H1 (cell line): ENCODE measurements at regions not wholly inside any gene's neighbourhood (a gene's known extent, or its start where the extent isn't known, plus 50 kb on each side); places are given as distances from the start of the nearest gene placed in this dataset.

Experiments
- ATF3 ChIP-seq: IDR thresholded peaks from 2 replicates; pipeline ENCODE4 v1.6.1; 2011; ENCODE audit warnings: low read depth, mild to moderate bottlenecking, low read length; ENCODE audit not compliant: insufficient read depth
- BRCA1 ChIP-seq: IDR thresholded peaks from 2 replicates; pipeline ENCODE4 v1.6.1; 2012; ENCODE audit warnings: low read depth, low read length, improper control_type of control experiment
- CHD7 ChIP-seq: fragments of 300-600 bp; sonication (generic); IDR thresholded peaks from 2 replicates; pipeline ENCODE4 v1.7.1; 2012; ENCODE audit warnings: low read length, moderate library complexity, mild to moderate bottlenecking, inconsistent platforms; ENCODE audit not compliant: insufficient replicate concordance
- CTCF ChIP-seq, 3 experiments: IDR thresholded peaks; 1 replicate in 2 of 3; 2 replicates in 1 of 3; pipeline versions ENCODE4 v1.5.1 to v1.6.1; 2011; ENCODE audit warnings: low read length in 3 of 3, mild to moderate bottlenecking in 3 of 3, inconsistent platforms in 2 of 3, low read depth in 1 of 3, moderate library complexity in 1 of 3; ENCODE audit not compliant: insufficient read depth in 1 of 3; ENCODE audit errors: control extremely low read depth in 1 of 3
- EZH2 ChIP-seq: fragments of 200-600 bp; sonication (generic); IDR thresholded peaks from 2 replicates; pipeline ENCODE4 v1.7.1; 2012; ENCODE audit warnings: low read depth, mild to moderate bottlenecking, moderate library complexity, low read length, inconsistent platforms; ENCODE audit not compliant: severe bottlenecking
- KDM5A ChIP-seq: fragments of 200-600 bp; IDR thresholded peaks from 2 replicates; pipeline ENCODE4 v1.7.1; 2012; ENCODE audit warnings: mild to moderate bottlenecking, low read length, inconsistent platforms, mixed read lengths
- MAX ChIP-seq: IDR thresholded peaks from 2 replicates; pipeline ENCODE4 v1.6.1; 2012; ENCODE audit warnings: inconsistent platforms
- NRF1 ChIP-seq: IDR thresholded peaks from 2 replicates; pipeline ENCODE4 v1.6.1; 2011; ENCODE audit warnings: mild to moderate bottlenecking, low read depth, low read length, improper control_type of control experiment
- POLR2A ChIP-seq, 2 experiments: IDR thresholded peaks; 1 replicate in 1 of 2; 2 replicates in 1 of 2; pipeline ENCODE4 v1.6.1; 2011; ENCODE audit warnings: low read depth in 2 of 2, low read length in 2 of 2, mild to moderate bottlenecking in 2 of 2; ENCODE audit errors: control extremely low read depth in 1 of 2
- POLR2AphosphoS5 ChIP-seq: IDR thresholded peaks from 2 replicates; pipeline ENCODE4 v1.6.1; 2011; ENCODE audit warnings: low read depth, low read length
- RAD21 ChIP-seq, 2 experiments: IDR thresholded peaks in 1 of 2; conservative IDR thresholded peaks in 1 of 2; 2 replicates each; pipeline ENCODE4 v1.6.1; 2011; ENCODE audit warnings: low read depth in 2 of 2, low read length in 2 of 2, improper control_type of control experiment in 1 of 2, inconsistent platforms in 1 of 2, mild to moderate bottlenecking in 1 of 2, moderate library complexity in 1 of 2
- SIN3A ChIP-seq, 2 experiments: IDR thresholded peaks in 1 of 2; conservative IDR thresholded peaks in 1 of 2; 2 replicates each; pipeline ENCODE4 v1.6.1; 2011 to 2012; ENCODE audit warnings: low read length in 2 of 2, improper control_type of control experiment in 1 of 2, low read depth in 1 of 2, mild to moderate bottlenecking in 1 of 2
- ZNF274 ChIP-seq: IDR thresholded peaks from 2 replicates; pipeline ENCODE4 v1.7.0; 2012; ENCODE audit warnings: low read length, borderline replicate concordance; ENCODE audit errors: extremely low read depth

GRCh38 chr12:74752215-74752614 lies 214.6 kb downstream of the ATXN7L3B start:
- TF ChIP-seq CTCF (IDR thresholded peaks at IDR 0.05; ENCODE audit: control extremely low read depth in 1 of 3, insufficient read depth in 1 of 3, low read depth in 1 of 3, low read length in 3 of 3) (no peak), BRCA1 (no peak), ZNF274 (no peak), EZH2 (no peak), POLR2AphosphoS5 (no peak), POLR2A (IDR thresholded peaks at IDR 0.05; ENCODE audit: control extremely low read depth in 1 of 2, low read depth in 2 of 2, low read length in 2 of 2) (no peak), NRF1 (no peak), MAX (no peak), SIN3A (conservative IDR thresholded peaks at IDR 0.05 in 1 of 2, IDR thresholded peaks at IDR 0.05 in 1 of 2; ENCODE audit: low read depth in 1 of 2, low read length in 2 of 2) (no peak), ATF3 (no peak), RAD21 (IDR thresholded peaks at IDR 0.05 in 1 of 2, conservative IDR thresholded peaks at IDR 0.05 in 1 of 2; ENCODE audit: low read depth in 2 of 2, low read length in 2 of 2) (no peak), KDM5A (no peak), CHD7 (no peak)
